ENCODE measurements at regions not wholly inside any gene's neighbourhood (a gene's known extent, or its start where the extent isn't known, plus 50 kb on each side); places are given as distances from the start of the nearest gene placed in this dataset.

DNA sequence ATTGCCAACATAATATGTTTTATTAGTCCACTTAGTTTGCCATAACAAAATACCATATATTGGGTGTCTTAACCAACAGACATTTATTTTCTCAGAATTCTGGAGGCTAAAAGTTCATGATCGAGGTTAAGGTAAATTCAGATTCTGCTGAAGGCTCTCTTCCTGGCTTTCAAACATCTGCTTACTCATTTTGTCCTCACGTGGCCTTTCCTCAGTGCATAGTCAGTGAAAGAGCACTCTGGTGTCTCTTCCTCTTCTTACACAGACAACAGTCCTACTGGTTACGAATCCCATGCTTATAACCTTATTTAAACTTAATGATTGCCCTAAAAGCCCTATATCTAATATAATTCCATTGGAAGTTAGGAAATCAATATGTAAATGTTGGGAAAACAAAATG, 479.7 kb downstream of the FSCB start:
- TF ChIP-seq, protein P1, sequence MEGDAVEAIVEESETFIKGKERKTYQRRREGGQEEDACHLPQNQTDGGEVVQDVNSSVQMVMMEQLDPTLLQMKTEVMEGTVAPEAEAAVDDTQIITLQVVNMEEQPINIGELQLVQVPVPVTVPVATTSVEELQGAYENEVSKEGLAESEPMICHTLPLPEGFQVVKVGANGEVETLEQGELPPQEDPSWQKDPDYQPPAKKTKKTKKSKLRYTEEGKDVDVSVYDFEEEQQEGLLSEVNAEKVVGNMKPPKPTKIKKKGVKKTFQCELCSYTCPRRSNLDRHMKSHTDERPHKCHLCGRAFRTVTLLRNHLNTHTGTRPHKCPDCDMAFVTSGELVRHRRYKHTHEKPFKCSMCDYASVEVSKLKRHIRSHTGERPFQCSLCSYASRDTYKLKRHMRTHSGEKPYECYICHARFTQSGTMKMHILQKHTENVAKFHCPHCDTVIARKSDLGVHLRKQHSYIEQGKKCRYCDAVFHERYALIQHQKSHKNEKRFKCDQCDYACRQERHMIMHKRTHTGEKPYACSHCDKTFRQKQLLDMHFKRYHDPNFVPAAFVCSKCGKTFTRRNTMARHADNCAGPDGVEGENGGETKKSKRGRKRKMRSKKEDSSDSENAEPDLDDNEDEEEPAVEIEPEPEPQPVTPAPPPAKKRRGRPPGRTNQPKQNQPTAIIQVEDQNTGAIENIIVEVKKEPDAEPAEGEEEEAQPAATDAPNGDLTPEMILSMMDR (IDR thresholded peaks at IDR 0.05): no peak
- no peak for TF ChIP-seq POLR2A (IDR thresholded peaks at IDR 0.05)
